ENCODE measurements at regions not wholly inside any gene's neighbourhood (a gene's known extent, or its start where the extent isn't known, plus 50 kb on each side); places are given as distances from the start of the nearest gene placed in this dataset.

- no TSS peak for BruUV-seq (replicated peaks)
- no peaks in the 10 kb centered on the region for H4K20me1 ChIP-seq (ENCODE audit: insufficient read depth, low read length)
- no peaks in the 10 kb centered on the region for H3K36me3 ChIP-seq (replicated peaks in 1 of 2; ENCODE audit: control insufficient read depth in 1 of 2, insufficient read depth in 2 of 2, low read length in 2 of 2)
- no peak overlapping the region for H2AFZ ChIP-seq (ENCODE audit: low read length)
- no peak overlapping the region for H3K4me2 ChIP-seq (ENCODE audit: low read depth, low read length)
- H3K27ac ChIP-seq (ENCODE audit: extremely low read length, insufficient read depth, low read length) = no peak overlapping the region
- no peaks in the 10 kb centered on the region for H3K4me1 ChIP-seq (ENCODE audit: insufficient read depth, low read length)
- peaks cover 6% of the 10 kb centered on the region; the same call in 1 of the 2 replicates for H3K9me3 ChIP-seq (ENCODE audit: low read length)
- in situ Hi-C loops (cut with HindIII; ENCODE audit: extremely low pct_ligation_motif_present, low pct_unique_long_range_greater_than_20kb) (no loop called here), intact Hi-C loops (cut with micrococcal nuclease; ENCODE audit: unreplicated experiment) (no loop called here)
- H3K27me3 ChIP-seq (ENCODE audit: control insufficient read depth in 1 of 2, insufficient read depth in 2 of 2, low read length in 2 of 2) = no peaks in the 10 kb centered on the region
- ATAC-seq (no peak), FAIRE-seq (no peak), DNase-seq (ENCODE audit: low spot score) (no peak)
- ChIA-PET CTCF (ENCODE audit: low intra/inter-chr PET ratio, low total read pairs) (no interaction called here), POLR2A (no interaction called here)
- no peak overlapping the region for H3K9ac ChIP-seq (ENCODE audit: insufficient read depth, low read depth, low read length)
- no peaks in the 10 kb centered on the region for H3K79me2 ChIP-seq (ENCODE audit: insufficient read depth, low read length)
- H3K4me3 ChIP-seq (replicated peaks in 1 of 3; ENCODE audit: insufficient read depth in 1 of 3, low read depth in 2 of 3, low read length in 3 of 3) = no peak overlapping the region
- TF ChIP-seq ATF7 (IDR thresholded peaks at IDR 0.05) (peak; percentile 79), ATF7 (CRISPR knock-in tag; IDR thresholded peaks at IDR 0.05) (no peak)
- TF ChIP-seq, protein P1, sequence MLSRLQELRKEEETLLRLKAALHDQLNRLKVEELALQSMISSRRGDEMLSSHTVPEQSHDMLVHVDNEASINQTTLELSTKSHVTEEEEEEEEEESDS (CRISPR knock-in tag; IDR thresholded peaks at IDR 0.05; ENCODE audit: borderline replicate concordance) = no peak
These were observed 436.7 kb downstream of the CYLC2 start for GRCh38 chr9:103431809-103432208.

DNA sequence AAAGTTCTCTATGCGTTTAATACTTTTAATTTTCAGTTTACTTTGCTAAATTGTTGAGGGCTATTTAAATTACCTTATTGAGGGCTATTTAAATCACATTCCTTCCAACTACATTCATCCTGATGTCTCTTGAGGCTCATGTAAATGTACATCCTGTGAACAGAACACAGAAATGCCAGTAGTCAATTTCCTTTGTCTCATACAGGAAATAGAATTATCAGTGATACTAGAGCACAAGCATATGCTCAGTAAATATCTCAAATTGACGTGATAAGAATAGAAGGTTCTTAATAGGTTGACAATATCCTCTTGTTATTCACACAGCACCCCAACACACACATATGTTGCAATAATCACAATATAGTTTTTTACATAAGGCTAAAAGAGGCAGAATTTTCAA, 449.0 kb downstream of the CYLC2 start:
- intact Hi-C loops (cut with micrococcal nuclease; ENCODE audit: unreplicated experiment) (no loop called here), in situ Hi-C loops (cut with HindIII; ENCODE audit: extremely low pct_ligation_motif_present, low pct_unique_long_range_greater_than_20kb) (no loop called here)
- Histone ChIP-seq H3K4me1 (ENCODE audit: insufficient read depth, low read length) (no peaks in the 10 kb centered on the region), H3K4me3 (replicated peaks in 1 of 3; ENCODE audit: insufficient read depth in 1 of 3, low read depth in 2 of 3, low read length in 3 of 3) (no peak overlapping the region), H3K27me3 (ENCODE audit: control insufficient read depth in 1 of 2, insufficient read depth in 2 of 2, low read length in 2 of 2) (no peaks in the 10 kb centered on the region), H3K9me3 (ENCODE audit: low read length) (peaks cover 4% of the 10 kb centered on the region), H3K79me2 (ENCODE audit: insufficient read depth, low read length) (no peaks in the 10 kb centered on the region), H4K20me1 (ENCODE audit: insufficient read depth, low read length) (no peaks in the 10 kb centered on the region), H3K36me3 (replicated peaks in 1 of 2; ENCODE audit: control insufficient read depth in 1 of 2, insufficient read depth in 2 of 2, low read length in 2 of 2) (no peaks in the 10 kb centered on the region), H2AFZ (ENCODE audit: low read length) (no peak overlapping the region), H3K9ac (ENCODE audit: insufficient read depth, low read depth, low read length) (no peak overlapping the region), H3K27ac (ENCODE audit: extremely low read length, insufficient read depth, low read length) (no peak overlapping the region), H3K4me2 (ENCODE audit: low read depth, low read length) (no peak overlapping the region)
- WGBS (ENCODE audit: low lambda C conversion rate) = 1% methylated on average over 2 of the region's 2 CpGs
- ATAC-seq (no peak), FAIRE-seq (no peak), DNase-seq (ENCODE audit: low spot score) (no peak)
- no TSS peak for BruUV-seq (replicated peaks)
- ChIA-PET POLR2A (no interaction called here), CTCF (ENCODE audit: low intra/inter-chr PET ratio, low total read pairs) (no interaction called here)
- TF ChIP-seq, protein P2, sequence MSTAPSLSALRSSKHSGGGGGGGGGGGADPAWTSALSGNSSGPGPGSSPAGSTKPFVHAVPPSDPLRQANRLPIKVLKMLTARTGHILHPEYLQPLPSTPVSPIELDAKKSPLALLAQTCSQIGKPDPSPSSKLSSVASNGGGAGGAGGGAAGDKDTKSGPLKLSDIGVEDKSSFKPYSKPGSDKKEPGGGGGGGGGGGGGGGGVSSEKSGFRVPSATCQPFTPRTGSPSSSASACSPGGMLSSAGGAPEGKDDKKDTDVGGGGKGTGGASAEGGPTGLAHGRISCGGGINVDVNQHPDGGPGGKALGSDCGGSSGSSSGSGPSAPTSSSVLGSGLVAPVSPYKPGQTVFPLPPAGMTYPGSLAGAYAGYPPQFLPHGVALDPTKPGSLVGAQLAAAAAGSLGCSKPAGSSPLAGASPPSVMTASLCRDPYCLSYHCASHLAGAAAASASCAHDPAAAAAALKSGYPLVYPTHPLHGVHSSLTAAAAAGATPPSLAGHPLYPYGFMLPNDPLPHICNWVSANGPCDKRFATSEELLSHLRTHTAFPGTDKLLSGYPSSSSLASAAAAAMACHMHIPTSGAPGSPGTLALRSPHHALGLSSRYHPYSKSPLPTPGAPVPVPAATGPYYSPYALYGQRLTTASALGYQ (CRISPR knock-in tag; IDR thresholded peaks at IDR 0.05) = no peak
- TF ChIP-seq HMGA1 (CRISPR knock-in tag; conservative IDR thresholded peaks at IDR 0.05) (no peak), TRIM24 (CRISPR knock-in tag; IDR thresholded peaks at IDR 0.05) (no peak)
- TF ChIP-seq, protein P3, sequence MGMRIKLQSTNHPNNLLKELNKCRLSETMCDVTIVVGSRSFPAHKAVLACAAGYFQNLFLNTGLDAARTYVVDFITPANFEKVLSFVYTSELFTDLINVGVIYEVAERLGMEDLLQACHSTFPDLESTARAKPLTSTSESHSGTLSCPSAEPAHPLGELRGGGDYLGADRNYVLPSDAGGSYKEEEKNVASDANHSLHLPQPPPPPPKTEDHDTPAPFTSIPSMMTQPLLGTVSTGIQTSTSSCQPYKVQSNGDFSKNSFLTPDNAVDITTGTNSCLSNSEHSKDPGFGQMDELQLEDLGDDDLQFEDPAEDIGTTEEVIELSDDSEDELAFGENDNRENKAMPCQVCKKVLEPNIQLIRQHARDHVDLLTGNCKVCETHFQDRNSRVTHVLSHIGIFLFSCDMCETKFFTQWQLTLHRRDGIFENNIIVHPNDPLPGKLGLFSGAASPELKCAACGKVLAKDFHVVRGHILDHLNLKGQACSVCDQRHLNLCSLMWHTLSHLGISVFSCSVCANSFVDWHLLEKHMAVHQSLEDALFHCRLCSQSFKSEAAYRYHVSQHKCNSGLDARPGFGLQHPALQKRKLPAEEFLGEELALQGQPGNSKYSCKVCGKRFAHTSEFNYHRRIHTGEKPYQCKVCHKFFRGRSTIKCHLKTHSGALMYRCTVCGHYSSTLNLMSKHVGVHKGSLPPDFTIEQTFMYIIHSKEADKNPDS (CRISPR knock-in tag; IDR thresholded peaks at IDR 0.05) = no peak
